Bronchial epithelial cell (primary cell): ENCODE measurements at regions not wholly inside any gene's neighbourhood (a gene's known extent, or its start where the extent isn't known, plus 50 kb on each side); places are given as distances from the start of the nearest gene placed in this dataset.
"Not testable (repeated sequence)": the region's sequence is repeated elsewhere in the genome, so short reads cannot be mapped to it uniquely, and the experiment has no call there.

Experiments used
- DNase-seq: peaks from one replicate; pipeline ENCODE4 v3.0.0-alpha.2; 2010; ENCODE audit warnings: low read depth
- FAIRE-seq: peaks from 2 replicates; lab custom pipeline; 2011; peaks lifted over from hg19 to GRCh38; lab: Jason Lieb, UNC
- H3K27me3 ChIP-seq: 2 replicates; pipeline ENCODE4 v1.5.1; 2011; ENCODE audit warnings: low read length; ENCODE audit not compliant: control insufficient read depth, insufficient read depth
- H3K36me3 ChIP-seq: 2 replicates; pipeline ENCODE4 v1.5.1; 2011; ENCODE audit warnings: low read length; ENCODE audit not compliant: control insufficient read depth, insufficient read depth
- H3K4me3 ChIP-seq: 2 replicates; pipeline ENCODE4 v1.5.1; 2011; ENCODE audit warnings: mild to moderate bottlenecking, low read depth, low read length, control low read depth

GRCh38 chr2:111454404-111454803 lies 333.7 kb downstream of the BCL2L11 start:
- DNase-seq, result peak; percentile 52
- not testable (repeated sequence) for H3K4me3 ChIP-seq, H3K27me3 ChIP-seq, H3K36me3 ChIP-seq, FAIRE-seq

GRCh38 chr2:111455016-111456015 lies 334.6 kb downstream of the BCL2L11 start:
- DNase-seq, FAIRE-seq, H3K27me3 ChIP-seq, H3K4me3 ChIP-seq, H3K36me3 ChIP-seq: not testable (repeated sequence)

GRCh38 chr2:111457191-111457590 lies 336.5 kb downstream of the BCL2L11 start:
- H3K27me3 ChIP-seq, H3K4me3 ChIP-seq, H3K36me3 ChIP-seq, FAIRE-seq, DNase-seq: not testable (repeated sequence)

- H3K4me3 ChIP-seq, H3K27me3 ChIP-seq, H3K36me3 ChIP-seq, DNase-seq, FAIRE-seq: not testable (repeated sequence)
Observed at GRCh38 chr2:111460901-111461300, 340.2 kb downstream of the BCL2L11 start.

GRCh38 chr2:111461831-111462230 lies 341.1 kb downstream of the BCL2L11 start:
- H3K27me3 ChIP-seq, FAIRE-seq, H3K36me3 ChIP-seq, DNase-seq, H3K4me3 ChIP-seq: not testable (repeated sequence)

GRCh38 chr2:111462572-111462971 lies 341.9 kb downstream of the BCL2L11 start:
- DNase-seq, result peak; percentile 35
- not testable (repeated sequence) for H3K27me3 ChIP-seq, H3K36me3 ChIP-seq, H3K4me3 ChIP-seq, FAIRE-seq

GRCh38 chr2:111463238-111463848 lies 342.6 kb downstream of the BCL2L11 start:
- H3K27me3 ChIP-seq, FAIRE-seq, DNase-seq, H3K36me3 ChIP-seq, H3K4me3 ChIP-seq: not testable (repeated sequence)

GRCh38 chr2:111463956-111464355 lies 343.2 kb downstream of the BCL2L11 start:
- not testable (repeated sequence) for H3K4me3 ChIP-seq, H3K36me3 ChIP-seq, DNase-seq, FAIRE-seq, H3K27me3 ChIP-seq

- H3K36me3 ChIP-seq, H3K4me3 ChIP-seq, FAIRE-seq, H3K27me3 ChIP-seq, DNase-seq: not testable (repeated sequence)
Observed at GRCh38 chr2:111464367-111464766, 343.7 kb downstream of the BCL2L11 start.

GRCh38 chr2:111465521-111465920 lies 344.8 kb downstream of the BCL2L11 start:
- not testable (repeated sequence) for H3K4me3 ChIP-seq, H3K36me3 ChIP-seq, DNase-seq, H3K27me3 ChIP-seq, FAIRE-seq

- peak; percentile 52 for DNase-seq
- not testable (repeated sequence) for FAIRE-seq
Observed at GRCh38 chr2:111466744-111467143, 346.0 kb downstream of the BCL2L11 start.

GRCh38 chr2:111470924-111471323 lies 350.2 kb downstream of the BCL2L11 start:
- DNase-seq, H3K36me3 ChIP-seq, H3K27me3 ChIP-seq, H3K4me3 ChIP-seq, FAIRE-seq: not testable (repeated sequence)

More at GRCh38 chr2:111466744-111467143, 346.0 kb downstream of the BCL2L11 start:
- not testable (repeated sequence) for H3K27me3 ChIP-seq, H3K36me3 ChIP-seq, H3K4me3 ChIP-seq

GRCh38 chr2:111471791-111472530 lies 351.2 kb downstream of the BCL2L11 start:
- DNase-seq, H3K36me3 ChIP-seq, FAIRE-seq, H3K27me3 ChIP-seq, H3K4me3 ChIP-seq: not testable (repeated sequence)
